ENCODE measurements at regions not wholly inside any gene's neighbourhood (a gene's known extent, or its start where the extent isn't known, plus 50 kb on each side); places are given as distances from the start of the nearest gene placed in this dataset.

DNA sequence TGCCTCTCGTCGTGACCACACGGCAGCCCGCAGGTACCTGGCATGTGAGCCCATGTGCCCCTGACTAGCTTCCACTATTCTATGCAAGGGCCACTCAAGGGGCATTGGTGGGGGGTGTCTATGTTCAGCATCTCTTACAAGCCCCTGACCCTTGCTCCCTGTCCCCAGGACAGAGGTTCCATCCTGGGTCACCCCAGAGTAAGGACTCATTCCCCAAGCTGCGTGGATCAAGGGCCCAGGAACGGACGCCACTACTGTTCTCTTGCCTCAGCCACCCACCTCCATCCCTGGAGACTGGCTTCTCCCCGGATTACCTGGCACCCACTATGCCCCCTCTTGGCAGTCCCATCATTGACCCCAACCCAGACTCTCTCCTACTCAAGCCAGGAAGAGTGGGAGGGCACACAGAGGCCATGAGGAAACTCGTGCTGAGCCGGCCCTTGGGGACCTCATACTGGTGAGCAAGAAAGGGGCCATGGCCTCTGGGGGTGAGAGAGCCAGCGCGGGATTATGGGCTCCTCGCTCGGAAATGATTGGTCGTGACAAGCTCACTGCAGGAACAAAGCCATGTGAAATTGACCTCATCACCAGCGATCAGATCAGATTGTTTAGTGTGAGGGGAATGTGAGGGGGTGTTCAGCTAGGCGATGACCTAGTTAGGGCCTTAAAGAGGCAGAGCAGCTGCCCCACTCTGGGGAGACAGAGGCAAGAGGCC, 50.1 kb upstream of the PJA1 start:
- TF ChIP-seq EZH2 (IDR thresholded peaks at IDR 0.05; ENCODE audit: borderline replicate concordance, low read depth, low read length, poor library complexity, severe bottlenecking), result no peak
- TF ChIP-seq, protein P1, sequence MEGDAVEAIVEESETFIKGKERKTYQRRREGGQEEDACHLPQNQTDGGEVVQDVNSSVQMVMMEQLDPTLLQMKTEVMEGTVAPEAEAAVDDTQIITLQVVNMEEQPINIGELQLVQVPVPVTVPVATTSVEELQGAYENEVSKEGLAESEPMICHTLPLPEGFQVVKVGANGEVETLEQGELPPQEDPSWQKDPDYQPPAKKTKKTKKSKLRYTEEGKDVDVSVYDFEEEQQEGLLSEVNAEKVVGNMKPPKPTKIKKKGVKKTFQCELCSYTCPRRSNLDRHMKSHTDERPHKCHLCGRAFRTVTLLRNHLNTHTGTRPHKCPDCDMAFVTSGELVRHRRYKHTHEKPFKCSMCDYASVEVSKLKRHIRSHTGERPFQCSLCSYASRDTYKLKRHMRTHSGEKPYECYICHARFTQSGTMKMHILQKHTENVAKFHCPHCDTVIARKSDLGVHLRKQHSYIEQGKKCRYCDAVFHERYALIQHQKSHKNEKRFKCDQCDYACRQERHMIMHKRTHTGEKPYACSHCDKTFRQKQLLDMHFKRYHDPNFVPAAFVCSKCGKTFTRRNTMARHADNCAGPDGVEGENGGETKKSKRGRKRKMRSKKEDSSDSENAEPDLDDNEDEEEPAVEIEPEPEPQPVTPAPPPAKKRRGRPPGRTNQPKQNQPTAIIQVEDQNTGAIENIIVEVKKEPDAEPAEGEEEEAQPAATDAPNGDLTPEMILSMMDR (conservative IDR thresholded peaks at IDR 0.05; ENCODE audit: low read depth, low read length), result no peak

Measured in A673 (cell line).